GM12878 (cell line): ENCODE measurements at regions not wholly inside any gene's neighbourhood (a gene's known extent, or its start where the extent isn't known, plus 50 kb on each side); places are given as distances from the start of the nearest gene placed in this dataset.

Experiments used
- ATAC-seq: fragments of 200-7000 bp; cut with Tn5 transposase; 3 replicates; pipeline ENCODE4 v1.9.1; 2020; ENCODE audit warnings: mild to moderate bottlenecking, moderate library complexity
- BruUV-seq: library from RNA; stranded (reverse); fragments of 400-500 nt; replicated peaks from 2 replicates; lab custom pipeline; 2021; lab: Mats Ljungman, UMichigan
- CTCF ChIA-PET: fragments of 300-600 bp; sonication (Branson Sonifier 250); formaldehyde crosslinking; extraction: SDS; loops from one replicate; lab custom pipeline; 2021; ENCODE audit warnings: inconsistent platforms; lab: Yijun Ruan, JAX
- POLR2A ChIA-PET: fragments of 350-600 bp; formaldehyde crosslinking; extraction: SDS; loops from one replicate; lab custom pipeline; 2021; ENCODE audit warnings: inconsistent platforms; lab: Charles Lee
- RAD21 ChIA-PET: fragments of 300-600 bp; sonication (Branson Sonifier 250); formaldehyde crosslinking; loops from one replicate; lab custom pipeline; 2023; ENCODE audit warnings: antibody characterized with exemption; ENCODE audit not compliant: unreplicated experiment; lab: Charles Lee
- SMC1A ChIA-PET: fragments of 300-600 bp; sonication (Branson Sonifier 250); formaldehyde crosslinking; loops from one replicate; lab custom pipeline; 2023; ENCODE audit not compliant: unreplicated experiment, uncharacterized antibody; lab: Charles Lee
- DNase-seq: peaks from one replicate; pipeline ENCODE4 v3.0.0-alpha.2; 2011; ENCODE audit warnings: low read depth, low spot score
- FAIRE-seq: peaks from 3 replicates; lab custom pipeline; 2011; peaks lifted over from hg19 to GRCh38; lab: Jason Lieb, UNC
- H2AFZ ChIP-seq: 2 replicates; pipeline ENCODE4 v1.6.0; 2011; ENCODE audit warnings: low read depth, low read length, control low read depth; ENCODE audit not compliant: control insufficient read depth
- H3K27ac ChIP-seq: 2 replicates; pipeline ENCODE4 v1.5.1; 2011; ENCODE audit warnings: control low read depth; ENCODE audit not compliant: control insufficient read depth, insufficient read depth
- H3K27me3 ChIP-seq, 2 experiments: replicated peaks in 1 of 2; 2 replicates each; pipeline versions ENCODE4 v1.6.0 to v1.6.1; 2011; ENCODE audit warnings: low read length in 1 of 2; ENCODE audit not compliant: control insufficient read depth in 2 of 2, insufficient read depth in 2 of 2
- H3K36me3 ChIP-seq, 2 experiments: 2 replicates each; pipeline ENCODE4 v1.5.1; 2011; ENCODE audit warnings: low read length in 1 of 2; ENCODE audit not compliant: control insufficient read depth in 2 of 2, insufficient read depth in 2 of 2
- H3K4me1 ChIP-seq: 2 replicates; pipeline ENCODE4 v1.6.1; 2011; ENCODE audit warnings: mild to moderate bottlenecking, low read length, moderate library complexity, mixed read lengths; ENCODE audit not compliant: control insufficient read depth, insufficient read depth
- H3K4me2 ChIP-seq: 2 replicates; pipeline ENCODE4 v1.6.0; 2011; ENCODE audit warnings: control low read depth; ENCODE audit not compliant: control insufficient read depth, insufficient read depth
- H3K4me3 ChIP-seq: fragments of 200-600 bp; sonication (generic); 2 replicates; pipeline ENCODE4 v1.5.1; 2016
- H3K79me2 ChIP-seq: 2 replicates; pipeline ENCODE4 v1.6.0; 2011; ENCODE audit warnings: low read length; ENCODE audit not compliant: control insufficient read depth, insufficient read depth
- H3K9ac ChIP-seq: 2 replicates; pipeline ENCODE4 v1.8.0; 2011; ENCODE audit warnings: low read length, control low read depth, mixed read lengths; ENCODE audit not compliant: control insufficient read depth, insufficient read depth
- H3K9me3 ChIP-seq: replicated peaks from 3 replicates; pipeline ENCODE4 v1.5.1; 2011; ENCODE audit warnings: mild to moderate bottlenecking, low read length; ENCODE audit not compliant: control insufficient read depth, insufficient read depth
- H4K20me1 ChIP-seq: 2 replicates; pipeline ENCODE4 v1.6.0; 2011; ENCODE audit not compliant: control insufficient read depth, insufficient read depth
- BRCA1 ChIP-seq: IDR thresholded peaks from 2 replicates; pipeline ENCODE4 v1.6.1; 2011; ENCODE audit warnings: low read depth, low read length, improper control_type of control experiment
- CBFB ChIP-seq: IDR thresholded peaks from 2 replicates; pipeline ENCODE4 v1.6.1; 2016; ENCODE audit warnings: antibody characterized with exemption, low read depth
- DPF2 ChIP-seq: fragments of 450-650 bp; IDR thresholded peaks from 2 replicates; pipeline ENCODE4 v1.6.1; 2017; ENCODE audit warnings: mild to moderate bottlenecking
- EP300 ChIP-seq, 2 experiments: fragments of 150-350 bp in 1 of 2; IDR thresholded peaks; 2 replicates each; pipeline ENCODE4 v1.6.1; 2011 to 2012; ENCODE audit warnings: low read depth in 2 of 2, low read length in 2 of 2, borderline replicate concordance in 1 of 2, improper control_type of control experiment in 1 of 2, inconsistent platforms in 1 of 2; ENCODE audit not compliant: control insufficient read depth in 1 of 2
- GABPA ChIP-seq: IDR thresholded peaks from 2 replicates; pipeline ENCODE4 v1.6.1; 2014; ENCODE audit warnings: antibody characterized with exemption, low read depth, mild to moderate bottlenecking, inconsistent platforms
- IKZF1 ChIP-seq: fragments of 450-650 bp; conservative IDR thresholded peaks from 2 replicates; pipeline ENCODE4 v1.6.1; 2017; ENCODE audit warnings: antibody characterized with exemption, mild to moderate bottlenecking
- IKZF2 ChIP-seq, 2 experiments: fragments of 450-650 bp; IDR thresholded peaks; 2 replicates each; pipeline ENCODE4 v1.6.1; 2017; ENCODE audit warnings: mild to moderate bottlenecking in 2 of 2, moderate library complexity in 2 of 2
- MLLT1 ChIP-seq: fragments of 450-650 bp; IDR thresholded peaks from 2 replicates; pipeline ENCODE4 v1.6.1; 2016; ENCODE audit warnings: mild to moderate bottlenecking
- NFYA ChIP-seq: IDR thresholded peaks from 2 replicates; pipeline ENCODE4 v1.6.1; 2011; ENCODE audit warnings: low read depth, mild to moderate bottlenecking, low read length, improper control_type of control experiment, borderline replicate concordance
- PAX8 ChIP-seq: fragments of 450-650 bp; IDR thresholded peaks from 2 replicates; pipeline ENCODE4 v1.6.1; 2017; ENCODE audit warnings: mild to moderate bottlenecking, moderate library complexity
- POU2F2 ChIP-seq: IDR thresholded peaks from 3 replicates; pipeline ENCODE4 v1.6.1; 2011; ENCODE audit warnings: low read depth, mild to moderate bottlenecking, low read length, borderline replicate concordance
- SIX5 ChIP-seq: IDR thresholded peaks from 2 replicates; pipeline ENCODE4 v1.6.1; 2011; ENCODE audit warnings: mild to moderate bottlenecking, low read depth, low read length, moderate library complexity; ENCODE audit not compliant: severe bottlenecking
- SMARCA5 ChIP-seq: fragments of 450-650 bp; IDR thresholded peaks from 2 replicates; pipeline ENCODE4 v1.6.1; 2017; ENCODE audit warnings: mild to moderate bottlenecking
- SPI1 ChIP-seq: IDR thresholded peaks from 2 replicates; pipeline ENCODE4 v1.6.1; 2011; ENCODE audit warnings: low read depth, mild to moderate bottlenecking, low read length, moderate library complexity, borderline replicate concordance; ENCODE audit not compliant: insufficient read depth
- SREBF1 ChIP-seq: IDR thresholded peaks from 2 replicates; pipeline ENCODE4 v1.6.1; 2012; ENCODE audit warnings: mild to moderate bottlenecking, low read length
- WGBS: methylation state at CpG from one replicate; pipeline ENCODE4 v1.1.6; 2016; ENCODE audit warnings: low lambda C conversion rate; ENCODE audit not compliant: insufficient replicate concordance, insufficient coverage; ENCODE audit errors: missing lambda C conversion rate; 5-methylcytosine and 5-hydroxymethylcytosine counted together
- in situ Hi-C: fragments of 300-500 bp; cut with MboI; formaldehyde crosslinking; loops from 9 replicates; pipeline ENCODE4 v1.14.3; 2018; ENCODE audit warnings: mixed read lengths
- intact Hi-C: fragments of 100-400 bp; cut with micrococcal nuclease; formaldehyde crosslinking; loops from one replicate; pipeline ENCODE4 v1.14.2; 2022; ENCODE audit not compliant: unreplicated experiment
- TF ChIP-seq, protein P1 (sequence below): fragments of 450-650 bp; IDR thresholded peaks from 2 replicates; pipeline ENCODE4 v1.6.1; 2018; ENCODE audit warnings: borderline replicate concordance, mild to moderate bottlenecking; ENCODE audit not compliant: partially characterized antibody
- TF ChIP-seq, protein P2 (sequence below): IDR thresholded peaks from 2 replicates; pipeline ENCODE4 v1.6.1; 2012; ENCODE audit warnings: low read depth, low read length, improper control_type of control experiment
- TF ChIP-seq, protein P3 (sequence below): IDR thresholded peaks from 2 replicates; pipeline ENCODE4 v1.6.1; 2012; ENCODE audit warnings: low read length, inconsistent platforms

DNA sequence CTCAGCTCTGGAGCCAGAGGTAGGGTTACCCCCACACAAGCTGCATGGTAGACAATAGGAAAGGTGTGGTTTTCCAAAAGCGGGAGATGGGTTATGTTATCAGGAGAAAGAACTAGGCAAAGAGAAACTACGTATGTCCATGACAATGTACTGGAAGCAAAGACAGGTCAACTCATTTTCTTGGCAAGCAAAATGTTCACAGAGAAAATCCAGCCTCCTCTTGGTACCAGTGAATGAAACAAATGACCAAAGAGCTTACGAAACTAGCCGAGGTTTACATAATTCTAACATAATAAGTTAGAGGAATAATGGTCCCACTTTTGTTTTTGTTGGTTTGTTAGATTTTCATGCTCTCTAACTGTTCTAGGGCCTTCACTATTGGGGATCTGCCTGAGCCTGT lies 338.1 kb upstream of the TGFBR2 start (continued):
- no peak for TF ChIP-seq SMARCA5

DNA sequence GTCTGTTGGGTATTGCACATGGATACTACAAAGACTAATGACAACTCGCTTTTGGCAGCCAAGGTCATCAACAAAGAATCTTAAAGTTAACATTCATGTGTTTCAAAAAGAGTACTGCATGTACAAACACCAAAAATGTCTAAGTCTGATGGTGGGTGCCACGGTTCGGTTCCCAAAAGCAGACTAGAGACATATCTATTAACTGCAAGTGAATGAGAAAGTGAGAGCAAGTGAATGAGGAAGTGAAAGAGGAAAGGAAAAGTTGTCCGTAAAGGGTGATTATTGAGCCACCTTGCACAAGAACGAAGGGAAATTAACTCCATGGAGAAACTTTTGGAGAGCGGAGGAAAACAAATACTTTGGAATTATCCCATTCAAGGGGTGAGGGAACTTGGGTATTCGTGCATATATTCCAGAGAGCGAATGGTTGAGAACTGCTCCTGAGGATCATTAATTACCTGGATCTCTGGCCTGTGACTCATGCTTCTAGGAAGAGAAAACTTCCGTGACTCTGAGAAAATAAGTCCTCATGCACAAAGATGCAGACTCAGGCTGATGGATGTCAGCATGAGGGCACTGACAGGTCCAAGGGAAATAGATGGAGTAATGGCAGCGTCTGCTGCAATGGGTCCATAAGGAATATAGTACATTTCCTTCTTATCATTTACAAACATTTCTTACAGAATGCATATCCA lies 336.5 kb upstream of the TGFBR2 start:
- Histone ChIP-seq H3K9ac (no peak overlapping the region), H3K4me2 (no peak overlapping the region), H3K27ac (no peak overlapping the region), H3K79me2 (no peaks in the 10 kb centered on the region), H3K4me1 (no peaks in the 10 kb centered on the region), H3K4me3 (no peak overlapping the region), H4K20me1 (no peaks in the 10 kb centered on the region), H3K27me3 (no peaks in the 10 kb centered on the region), H3K36me3 (no peaks in the 10 kb centered on the region), H3K9me3 (no peaks in the 10 kb centered on the region), H2AFZ (no peak overlapping the region)
- intact Hi-C loops (no loop called here), in situ Hi-C loops (no loop called here)
- SMC1A ChIA-PET, result no interaction called here
- CTCF ChIA-PET, result interaction anchor here (0.8 kb wide), 1 partner anchor 10 kb away, joined by 3 read pairs; no protein-coding TSS in a partner anchor
- WGBS, result 28% methylated on average over 10 of the region's 10 CpGs
- POLR2A ChIA-PET, result no interaction called here
- RAD21 ChIA-PET, result no interaction called here
- DNase-seq (no peak), FAIRE-seq (peak; percentile 23), ATAC-seq (peak; percentile 59)
- no TSS peak for BruUV-seq
- TF ChIP-seq POU2F2 (no peak), DPF2 (no peak), BRCA1 (no peak), SPI1 (peak; percentile 85), IKZF2 (IDR thresholded peaks at IDR 0.05) (peak; percentile 28; a peak in 2 of 4 replicates), PAX8 (no peak), GABPA (no peak), SIX5 (no peak), MLLT1 (no peak), CBFB (no peak), EP300 (IDR thresholded peaks at IDR 0.05; ENCODE audit: borderline replicate concordance in 1 of 2, control insufficient read depth in 1 of 2, low read depth in 2 of 2, low read length in 2 of 2) (no peak), IKZF1 (0 out of 2 replicates have a peak, but pooled peaks have one; percentile 14), NFYA (no peak), SREBF1 (no peak)
- TF ChIP-seq, protein P1, sequence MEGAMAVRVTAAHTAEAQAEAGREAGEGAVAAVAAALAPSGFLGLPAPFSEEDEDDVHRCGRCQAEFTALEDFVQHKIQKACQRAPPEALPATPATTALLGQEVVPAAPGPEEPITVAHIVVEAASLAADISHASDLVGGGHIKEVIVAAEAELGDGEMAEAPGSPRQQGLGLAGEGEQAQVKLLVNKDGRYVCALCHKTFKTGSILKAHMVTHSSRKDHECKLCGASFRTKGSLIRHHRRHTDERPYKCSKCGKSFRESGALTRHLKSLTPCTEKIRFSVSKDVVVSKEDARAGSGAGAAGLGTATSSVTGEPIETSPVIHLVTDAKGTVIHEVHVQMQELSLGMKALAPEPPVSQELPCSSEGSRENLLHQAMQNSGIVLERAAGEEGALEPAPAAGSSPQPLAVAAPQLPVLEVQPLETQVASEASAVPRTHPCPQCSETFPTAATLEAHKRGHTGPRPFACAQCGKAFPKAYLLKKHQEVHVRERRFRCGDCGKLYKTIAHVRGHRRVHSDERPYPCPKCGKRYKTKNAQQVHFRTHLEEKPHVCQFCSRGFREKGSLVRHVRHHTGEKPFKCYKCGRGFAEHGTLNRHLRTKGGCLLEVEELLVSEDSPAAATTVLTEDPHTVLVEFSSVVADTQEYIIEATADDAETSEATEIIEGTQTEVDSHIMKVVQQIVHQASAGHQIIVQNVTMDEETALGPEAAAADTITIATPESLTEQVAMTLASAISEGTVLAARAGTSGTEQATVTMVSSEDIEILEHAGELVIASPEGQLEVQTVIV, result no peak
- TF ChIP-seq, protein P2, sequence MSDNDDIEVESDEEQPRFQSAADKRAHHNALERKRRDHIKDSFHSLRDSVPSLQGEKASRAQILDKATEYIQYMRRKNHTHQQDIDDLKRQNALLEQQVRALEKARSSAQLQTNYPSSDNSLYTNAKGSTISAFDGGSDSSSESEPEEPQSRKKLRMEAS, result no peak
- TF ChIP-seq, protein P3, sequence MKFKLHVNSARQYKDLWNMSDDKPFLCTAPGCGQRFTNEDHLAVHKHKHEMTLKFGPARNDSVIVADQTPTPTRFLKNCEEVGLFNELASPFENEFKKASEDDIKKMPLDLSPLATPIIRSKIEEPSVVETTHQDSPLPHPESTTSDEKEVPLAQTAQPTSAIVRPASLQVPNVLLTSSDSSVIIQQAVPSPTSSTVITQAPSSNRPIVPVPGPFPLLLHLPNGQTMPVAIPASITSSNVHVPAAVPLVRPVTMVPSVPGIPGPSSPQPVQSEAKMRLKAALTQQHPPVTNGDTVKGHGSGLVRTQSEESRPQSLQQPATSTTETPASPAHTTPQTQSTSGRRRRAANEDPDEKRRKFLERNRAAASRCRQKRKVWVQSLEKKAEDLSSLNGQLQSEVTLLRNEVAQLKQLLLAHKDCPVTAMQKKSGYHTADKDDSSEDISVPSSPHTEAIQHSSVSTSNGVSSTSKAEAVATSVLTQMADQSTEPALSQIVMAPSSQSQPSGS, result no peak
